Hepatocyte (in vitro differentiated cells): ENCODE measurements at regions not wholly inside any gene's neighbourhood (a gene's known extent, or its start where the extent isn't known, plus 50 kb on each side); places are given as distances from the start of the nearest gene placed in this dataset.

Experiments
- EZH2 ChIP-seq: fragments of 200-600 bp; sonication (generic); IDR thresholded peaks from 2 replicates; pipeline ENCODE4 v1.6.1; 2016; ENCODE audit warnings: antibody characterized with exemption, mild to moderate bottlenecking, borderline replicate concordance
- TF ChIP-seq, protein P1 (sequence below): fragments of 200-600 bp; sonication (generic); IDR thresholded peaks from 2 replicates; pipeline ENCODE4 v1.5.1; 2016; ENCODE audit warnings: antibody characterized with exemption, mild to moderate bottlenecking; ENCODE audit not compliant: poor library complexity

DNA sequence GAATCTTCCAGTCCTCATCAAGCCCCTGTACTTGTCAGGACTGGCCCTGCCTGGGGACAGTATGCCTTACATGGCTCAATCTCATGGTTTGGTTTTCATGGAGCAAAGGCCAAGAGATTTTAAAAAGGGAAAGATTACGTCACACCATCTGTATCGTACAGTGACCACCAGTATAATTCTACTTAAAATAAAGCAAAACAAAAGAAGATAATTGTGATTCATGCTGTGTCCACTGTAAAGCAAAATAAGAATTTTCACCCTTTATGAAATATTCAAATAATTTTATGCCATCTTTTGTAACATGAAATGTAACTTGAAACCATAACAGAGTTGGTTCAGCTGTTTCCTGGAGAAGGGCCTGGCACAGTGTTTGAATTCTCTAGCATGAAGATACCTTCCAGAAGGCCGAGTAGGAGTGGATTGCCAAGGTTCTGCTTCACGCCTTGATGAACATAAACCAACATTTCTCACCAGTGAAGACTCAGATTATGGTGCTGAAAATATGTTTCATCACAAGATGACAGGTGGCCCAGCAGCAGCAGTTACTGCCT is 486.5 kb downstream of the RFPL4B start:
- TF ChIP-seq, protein P1, sequence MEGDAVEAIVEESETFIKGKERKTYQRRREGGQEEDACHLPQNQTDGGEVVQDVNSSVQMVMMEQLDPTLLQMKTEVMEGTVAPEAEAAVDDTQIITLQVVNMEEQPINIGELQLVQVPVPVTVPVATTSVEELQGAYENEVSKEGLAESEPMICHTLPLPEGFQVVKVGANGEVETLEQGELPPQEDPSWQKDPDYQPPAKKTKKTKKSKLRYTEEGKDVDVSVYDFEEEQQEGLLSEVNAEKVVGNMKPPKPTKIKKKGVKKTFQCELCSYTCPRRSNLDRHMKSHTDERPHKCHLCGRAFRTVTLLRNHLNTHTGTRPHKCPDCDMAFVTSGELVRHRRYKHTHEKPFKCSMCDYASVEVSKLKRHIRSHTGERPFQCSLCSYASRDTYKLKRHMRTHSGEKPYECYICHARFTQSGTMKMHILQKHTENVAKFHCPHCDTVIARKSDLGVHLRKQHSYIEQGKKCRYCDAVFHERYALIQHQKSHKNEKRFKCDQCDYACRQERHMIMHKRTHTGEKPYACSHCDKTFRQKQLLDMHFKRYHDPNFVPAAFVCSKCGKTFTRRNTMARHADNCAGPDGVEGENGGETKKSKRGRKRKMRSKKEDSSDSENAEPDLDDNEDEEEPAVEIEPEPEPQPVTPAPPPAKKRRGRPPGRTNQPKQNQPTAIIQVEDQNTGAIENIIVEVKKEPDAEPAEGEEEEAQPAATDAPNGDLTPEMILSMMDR: no peak
- no peak for TF ChIP-seq EZH2
